Hematopoietic multipotent progenitor cell treated with erythropoietin and hydrocortisone succinate and interleukin-3 and kit ligand, for 6 days (in vitro differentiated cells): ENCODE measurements at regions not wholly inside any gene's neighbourhood (a gene's known extent, or its start where the extent isn't known, plus 50 kb on each side); places are given as distances from the start of the nearest gene placed in this dataset.
A peak's percentile ranks its signal among the peaks of the same experiment; 100 is the strongest.
"Not testable (repeated sequence)": the region's sequence is repeated elsewhere in the genome, so short reads cannot be mapped to it uniquely, and the experiment has no call there.

ENCODE experiments used
- DNase-seq: peaks from one replicate; pipeline ENCODE4 v3.0.0-alpha.2; 2015

DNA sequence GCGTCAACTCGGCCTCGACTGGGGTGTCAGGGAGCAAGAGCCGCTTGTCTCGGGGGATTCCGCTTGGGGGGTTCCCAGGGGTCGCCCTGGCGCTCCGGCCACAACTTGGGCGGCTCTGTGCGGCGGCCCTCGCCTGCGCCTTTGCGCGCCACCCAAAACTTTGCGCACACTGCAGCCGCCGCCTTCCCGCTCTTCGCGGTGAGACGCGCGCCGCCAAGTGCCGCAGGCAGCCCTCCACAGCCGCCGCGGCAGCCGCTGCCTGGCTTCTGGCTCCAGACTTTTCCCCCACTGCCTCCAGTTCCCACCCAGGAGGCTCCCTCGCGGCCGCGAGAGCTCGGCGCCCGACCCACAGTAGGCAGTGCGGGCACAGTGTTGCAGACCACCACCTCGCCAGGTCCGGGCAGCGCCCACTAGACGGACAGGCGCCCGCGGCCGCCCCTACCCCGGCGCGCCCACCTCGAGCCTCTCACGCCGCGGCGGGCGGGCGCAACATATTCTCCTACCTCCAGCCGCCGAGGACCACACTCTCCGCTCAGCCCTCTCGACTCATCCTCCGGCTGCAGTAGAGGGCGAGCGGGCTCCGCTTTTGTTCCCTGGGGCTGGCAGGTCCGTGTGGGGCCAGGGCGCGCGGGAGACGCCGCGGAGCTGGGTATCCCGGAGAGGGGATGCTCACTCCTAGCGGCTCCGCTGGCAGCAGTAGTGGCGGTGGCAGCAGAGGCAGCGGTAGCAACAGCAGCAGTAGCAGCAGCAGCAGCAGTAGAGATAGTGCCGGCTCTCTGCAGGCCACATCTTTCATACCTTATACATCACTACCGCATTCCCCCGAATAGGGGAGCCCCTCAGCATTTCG, 296.6 kb downstream of the OMA1 start:
- DNase-seq = peak; percentile 42

DNA sequence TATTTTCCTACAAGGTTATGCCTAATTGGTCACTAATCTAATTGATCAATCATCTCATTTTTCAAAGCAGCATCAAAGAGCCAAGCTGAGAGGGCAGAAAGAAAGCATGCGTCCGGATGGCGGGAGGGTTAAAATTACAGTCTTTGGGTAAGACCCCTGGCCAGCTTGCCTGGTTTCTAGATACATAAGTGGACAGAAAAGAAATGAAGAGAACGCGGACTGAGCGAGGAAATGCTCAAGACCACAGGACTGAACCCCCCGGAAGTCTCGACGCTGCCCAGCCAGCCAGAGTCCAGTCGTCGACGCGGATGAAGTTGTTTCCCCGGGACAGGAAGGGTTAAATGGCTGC, 297.2 kb downstream of the OMA1 start:
- no peak for DNase-seq

DNA sequence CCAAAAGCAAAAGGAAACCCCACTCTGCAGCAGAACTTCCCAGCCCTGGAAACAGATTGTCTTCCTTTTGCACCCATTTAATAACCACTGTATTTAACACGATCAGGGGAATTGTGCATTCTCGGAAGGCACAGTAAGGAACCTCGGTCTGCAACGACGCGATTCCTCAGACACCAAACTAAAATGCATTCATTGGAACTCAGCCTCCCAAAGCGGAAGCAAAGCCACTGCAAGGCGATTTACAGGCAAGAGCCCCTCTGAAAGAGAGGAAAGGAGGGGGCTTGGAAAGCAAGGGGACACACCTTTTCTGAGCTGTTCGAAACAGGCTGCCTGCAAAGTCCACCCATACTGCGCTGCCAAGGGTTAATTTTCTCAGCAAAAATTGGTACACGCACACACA, 297.7 kb downstream of the OMA1 start:
- no peak for DNase-seq

DNA sequence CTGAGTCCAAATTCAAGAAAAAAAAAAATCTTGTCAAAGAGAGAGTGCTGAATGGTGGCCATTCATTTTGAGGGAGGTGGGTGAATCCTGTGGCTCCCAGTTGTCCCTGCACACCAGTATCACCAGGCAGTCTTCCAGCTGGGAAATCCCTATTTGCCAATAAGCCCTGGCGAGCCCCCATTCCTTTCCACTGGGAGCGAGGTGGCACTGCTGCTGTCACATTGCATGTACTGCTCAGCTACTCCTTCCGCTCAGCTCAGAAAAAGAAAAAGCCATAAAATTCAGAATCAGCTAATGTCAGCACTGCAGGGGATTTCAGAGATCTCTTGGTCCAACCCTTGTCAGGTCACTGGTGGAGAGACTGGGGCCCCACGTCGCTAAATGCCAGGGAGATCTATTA, 298.5 kb downstream of the OMA1 start:
- DNase-seq = no peak

DNA sequence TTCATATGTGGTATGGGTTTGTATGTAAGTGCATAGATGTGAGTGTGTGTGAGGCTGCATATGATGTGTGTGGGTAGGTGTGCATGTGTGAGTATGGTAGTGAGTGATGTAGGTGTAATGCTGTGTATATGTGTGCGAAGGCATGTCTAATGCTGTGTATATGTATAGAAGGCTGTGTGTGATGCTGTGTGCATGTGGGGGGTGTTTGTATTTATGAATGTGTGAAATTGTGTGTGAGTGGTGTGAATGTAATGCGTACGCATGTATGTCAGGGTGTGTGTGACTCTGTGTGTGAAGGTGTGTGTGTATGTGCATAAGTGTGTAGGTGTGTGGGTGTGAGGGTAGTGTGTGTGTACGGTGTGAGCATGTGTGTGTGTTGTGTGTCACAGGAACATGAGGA, 300.0 kb downstream of the OMA1 start:
- no peak for DNase-seq

DNA sequence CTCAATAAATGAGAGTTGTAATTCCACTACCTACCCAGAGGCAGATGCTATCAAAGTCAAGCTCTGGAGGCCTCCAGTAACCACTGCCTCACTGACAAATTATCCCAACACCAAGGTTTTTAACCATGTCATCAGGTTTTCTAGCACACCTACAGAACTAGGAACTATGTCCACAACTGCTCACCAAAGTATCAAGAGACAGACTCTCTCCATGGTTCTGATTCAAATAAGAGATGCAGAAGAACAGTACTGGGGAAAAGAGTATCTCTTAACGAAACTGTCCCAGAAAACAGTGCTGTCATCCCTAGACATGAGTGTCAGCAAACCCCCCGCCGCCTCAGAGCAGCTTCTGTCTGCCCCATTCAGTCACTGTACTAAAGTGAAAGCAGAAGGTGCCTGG, 301.7 kb downstream of the OMA1 start:
- no peak for DNase-seq

DNA sequence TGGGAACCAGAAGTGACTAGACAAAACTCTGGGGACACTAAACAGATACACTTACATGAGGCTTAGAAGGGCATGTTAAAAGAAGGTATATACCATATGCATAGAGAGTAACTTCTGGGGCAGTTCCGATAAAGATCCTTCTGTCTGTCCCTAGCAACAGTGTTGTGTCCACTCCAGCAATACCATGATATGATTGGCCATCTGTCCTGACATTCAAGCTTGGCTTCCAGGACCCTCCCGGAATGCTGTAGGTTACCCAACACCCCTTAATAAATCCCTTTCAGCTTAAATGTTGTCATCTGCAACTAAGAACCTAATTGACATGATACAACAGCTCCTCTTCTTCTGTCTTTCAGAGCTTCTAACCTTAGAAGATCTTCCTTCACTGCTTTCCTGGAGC, 307.7 kb downstream of the OMA1 start:
- DNase-seq = no peak

DNA sequence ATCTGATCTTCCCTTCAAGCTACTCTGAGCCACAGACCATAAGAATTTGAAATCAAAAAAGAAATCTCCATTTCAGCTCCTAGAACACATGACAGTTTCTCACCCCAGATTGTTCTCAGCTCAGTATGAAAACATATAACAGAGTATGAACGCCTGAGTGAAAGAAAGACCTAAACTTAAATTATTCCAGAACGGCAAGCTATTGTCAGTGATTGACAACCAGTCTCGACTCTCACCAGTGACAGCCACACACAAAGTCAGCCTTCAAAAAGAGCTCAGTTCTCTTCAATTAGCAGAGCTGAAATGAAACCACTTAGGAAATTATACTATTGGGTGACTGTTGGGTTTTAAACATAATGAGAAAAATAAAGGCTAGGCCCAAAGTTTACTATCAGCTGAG, 312.8 kb downstream of the OMA1 start:
- DNase-seq = no peak

DNA sequence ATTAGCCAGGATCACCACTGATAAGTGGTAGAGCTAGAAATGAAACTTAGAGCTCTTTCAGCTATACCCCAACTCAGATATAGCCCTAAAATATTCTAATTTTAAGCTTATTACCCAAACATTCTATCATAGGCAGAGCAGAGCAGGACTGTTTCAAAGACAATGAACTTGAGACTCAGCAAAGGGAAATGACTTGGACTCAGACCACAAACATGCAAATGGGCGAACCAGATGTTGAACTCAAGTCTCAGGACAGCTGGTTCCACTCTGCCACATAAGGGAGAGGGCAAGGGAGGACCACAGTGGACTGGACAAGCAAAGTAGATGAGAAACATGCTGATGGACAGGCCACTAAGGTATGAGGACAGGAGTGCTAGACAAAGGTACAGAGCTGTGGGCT, 315.3 kb downstream of the OMA1 start:
- no peak for DNase-seq

DNA sequence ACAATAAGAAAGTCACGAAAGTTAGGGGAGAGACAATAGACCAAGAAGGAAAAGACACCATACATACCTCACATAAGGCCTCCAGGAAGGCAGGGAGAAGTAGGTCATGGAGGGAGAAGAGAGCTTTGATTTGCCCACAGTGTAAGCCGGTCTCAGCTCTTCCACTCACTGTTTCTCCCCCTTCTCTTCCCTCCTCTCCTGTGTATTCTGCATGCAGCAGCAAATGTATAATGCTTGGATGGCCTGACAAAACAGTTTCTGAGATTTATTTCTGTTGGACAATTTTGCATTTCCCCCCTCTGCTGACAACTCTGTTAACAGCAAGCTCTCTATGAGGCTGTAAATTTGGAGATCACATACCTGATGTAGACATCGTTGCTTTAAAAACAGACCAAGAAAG, 318.9 kb downstream of the OMA1 start:
- no peak for DNase-seq

DNA sequence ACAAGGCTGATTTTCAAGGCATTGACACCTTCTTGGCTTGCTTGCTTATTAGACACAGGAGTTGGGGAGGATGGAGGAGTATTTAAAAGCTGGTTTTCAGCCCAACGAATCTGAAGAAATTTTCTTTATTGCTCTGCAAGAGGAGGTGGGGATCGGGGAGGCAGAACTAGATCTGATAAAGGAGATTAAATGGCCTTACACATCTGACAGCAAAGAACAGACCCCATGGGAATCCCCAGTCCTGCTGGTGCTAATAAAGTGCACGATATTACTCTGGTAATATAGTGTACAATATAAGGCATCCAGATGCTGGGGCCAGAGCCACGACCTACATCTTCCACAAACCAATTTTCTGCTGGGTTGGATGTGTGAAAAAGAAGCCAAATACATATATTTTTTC, 323.0 kb downstream of the OMA1 start:
- no peak for DNase-seq

DNA sequence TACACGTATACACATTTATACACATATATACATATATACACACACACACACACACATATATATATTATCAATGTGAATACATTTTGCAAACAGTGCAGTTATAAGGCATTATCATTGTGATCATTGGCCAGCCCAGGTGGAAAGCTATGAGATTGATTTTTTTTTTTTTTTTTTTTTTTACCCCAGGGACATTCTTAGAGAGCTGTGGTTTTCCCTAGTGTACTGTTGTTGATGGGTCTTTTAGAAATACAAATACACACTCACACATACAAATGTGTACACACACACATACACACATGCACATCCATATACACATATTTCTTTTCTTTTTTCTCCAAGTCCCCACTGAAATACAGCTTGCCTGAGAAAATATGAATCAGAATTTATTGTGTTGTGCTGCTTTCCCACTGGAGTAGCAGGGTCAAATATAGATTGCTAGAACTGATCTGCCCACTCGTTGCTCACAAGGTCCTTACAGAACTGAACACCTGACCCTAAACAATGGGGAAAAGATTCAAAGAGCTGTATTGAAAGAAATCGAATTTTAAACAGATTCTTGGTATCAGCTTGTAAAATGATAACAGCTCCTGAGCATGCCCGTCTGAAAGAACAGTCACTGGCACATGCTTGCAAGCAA, 325.6 kb downstream of the OMA1 start:
- no peak for DNase-seq

DNA sequence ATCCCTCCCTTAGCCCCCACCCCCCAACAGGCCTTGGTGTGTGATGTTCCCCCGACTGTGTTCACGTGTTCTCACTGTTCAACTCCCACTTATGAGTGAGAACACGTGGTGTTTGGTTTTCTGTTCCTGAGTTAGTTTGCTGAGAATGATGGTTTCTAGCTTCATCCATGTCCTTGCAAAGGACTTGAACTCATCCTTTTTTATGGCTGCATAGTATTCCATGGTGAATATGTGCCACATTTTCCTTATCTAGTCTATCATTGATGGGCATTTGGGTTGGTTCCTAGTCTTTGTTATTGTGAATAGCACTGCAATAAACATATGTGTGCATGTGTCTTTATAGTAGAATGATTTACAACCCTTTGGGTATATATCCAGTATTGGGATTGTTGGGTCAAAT, 330.4 kb downstream of the OMA1 start:
- DNase-seq = not testable (repeated sequence)

DNA sequence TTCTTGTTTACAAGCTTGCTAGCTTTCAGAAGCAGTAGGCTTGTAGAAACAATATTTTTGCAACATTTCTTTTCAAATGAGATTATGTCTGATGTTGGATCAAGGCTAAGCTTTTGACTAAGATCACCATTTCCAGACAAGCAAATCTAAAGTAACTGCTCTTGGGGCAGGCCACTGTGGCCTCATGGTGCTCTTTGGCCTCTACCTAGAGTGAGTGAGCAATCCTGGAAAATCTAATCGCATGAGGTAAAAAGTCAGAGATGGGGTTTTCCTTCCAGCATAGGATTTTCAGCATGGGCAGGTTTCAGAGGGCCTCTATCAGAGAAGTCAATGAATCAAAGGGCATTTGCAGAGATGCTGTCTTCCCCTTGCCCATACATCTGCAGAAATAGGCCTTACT, 331.9 kb downstream of the OMA1 start:
- DNase-seq = no peak

DNA sequence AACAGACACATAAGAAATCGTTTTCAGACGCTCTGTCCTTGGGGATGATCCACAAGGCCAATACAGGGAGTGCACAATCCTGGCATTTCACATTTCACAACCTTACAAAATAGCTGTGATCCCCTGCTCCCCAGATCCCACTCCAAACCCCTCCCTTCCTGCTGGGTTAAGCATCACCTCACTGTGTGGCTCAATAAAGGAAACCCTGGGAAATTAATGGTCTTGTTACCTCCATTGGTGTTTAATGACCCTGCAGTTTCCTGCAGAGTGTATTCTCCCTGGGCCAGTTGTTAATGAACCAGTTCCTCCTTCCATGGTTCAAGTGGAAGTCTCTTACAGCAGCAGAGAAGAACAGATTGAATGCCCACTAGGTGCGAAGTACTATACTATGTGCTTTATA, 334.7 kb downstream of the OMA1 start:
- no peak for DNase-seq

DNA sequence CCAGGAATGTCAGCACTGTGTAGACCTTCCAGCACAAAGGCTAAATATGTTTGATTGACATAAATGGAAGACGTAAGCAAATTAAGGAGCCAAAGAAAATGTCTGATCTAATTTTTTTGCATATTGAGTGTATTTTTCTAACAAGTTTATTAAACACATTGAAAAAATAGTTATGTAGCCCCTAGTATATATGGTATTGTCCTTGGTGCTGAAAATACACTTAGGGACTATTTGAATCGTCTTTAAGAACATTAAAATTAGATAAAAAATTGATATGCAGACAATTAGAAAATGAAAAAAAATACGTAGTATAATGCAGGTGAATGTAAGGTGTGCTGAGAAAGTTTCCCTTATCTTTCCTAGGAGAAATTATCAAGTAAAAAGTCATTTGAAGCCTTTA, 337.0 kb downstream of the OMA1 start:
- no peak for DNase-seq

DNA sequence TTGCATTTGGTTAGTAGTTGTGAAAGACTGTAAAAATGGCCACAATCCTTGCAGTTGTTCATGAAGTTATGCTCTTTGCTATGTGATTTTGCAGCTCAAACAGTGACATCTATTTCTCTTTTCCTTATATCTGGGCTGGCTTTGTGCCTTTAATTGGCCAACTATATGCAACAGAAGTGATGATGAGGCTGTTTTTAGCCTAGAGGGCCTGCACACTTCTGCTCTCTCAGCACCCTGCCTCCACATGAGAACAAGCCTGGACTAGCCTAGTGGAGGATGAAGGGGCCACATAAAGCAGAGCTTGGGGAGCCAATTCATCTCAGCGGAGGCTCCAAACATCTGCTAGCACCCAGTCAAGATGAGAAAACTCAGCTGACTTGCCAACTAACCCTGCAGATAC, 339.8 kb downstream of the OMA1 start:
- no peak for DNase-seq

DNA sequence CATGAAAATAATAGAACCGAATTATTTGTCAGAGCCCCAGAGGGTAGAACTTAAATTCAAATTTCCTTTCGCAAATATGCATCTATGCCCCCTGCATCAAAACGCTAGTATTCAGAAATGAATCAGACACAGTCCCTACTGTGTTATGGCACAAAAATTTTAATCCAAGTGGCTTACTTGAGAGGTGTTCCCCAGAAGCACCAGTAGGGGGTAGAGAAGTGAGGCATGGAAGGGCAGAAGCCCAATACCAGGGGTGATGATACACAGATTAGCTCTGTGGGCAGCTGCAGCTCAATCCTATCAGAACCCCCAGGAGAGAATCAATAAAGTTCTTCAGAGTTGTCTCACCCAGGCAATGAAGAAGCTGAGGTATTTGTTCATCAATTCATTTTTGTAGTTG, 342.2 kb downstream of the OMA1 start:
- DNase-seq = peak; percentile 14

DNA sequence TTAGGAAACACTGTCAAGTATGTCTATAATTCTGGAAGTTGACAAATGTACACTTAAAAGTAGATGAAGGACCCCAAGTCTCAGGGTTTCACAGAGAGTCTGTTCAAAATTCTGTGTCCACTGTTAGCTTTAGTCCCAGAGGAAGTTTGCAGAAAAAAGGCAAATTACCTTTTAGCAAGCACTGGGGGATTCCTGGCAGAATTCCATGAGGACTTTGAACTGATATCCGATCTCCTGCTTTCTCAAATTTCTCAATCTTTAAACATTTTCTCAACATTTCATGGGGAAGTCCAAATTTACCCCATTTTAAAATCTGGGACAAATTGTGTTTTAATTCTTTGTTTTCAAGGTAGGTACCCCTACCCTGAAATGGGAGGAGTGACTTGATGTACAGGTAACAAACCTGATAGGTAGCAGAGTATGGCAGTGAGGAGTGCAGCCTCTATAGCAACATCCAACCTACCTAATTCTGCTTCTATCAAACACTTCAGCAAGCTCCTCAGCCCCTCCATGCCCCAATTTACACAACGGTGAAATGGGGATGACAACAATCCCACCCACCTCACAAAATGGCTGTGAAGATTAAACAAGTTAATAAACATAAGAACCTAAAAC, 344.9 kb downstream of the OMA1 start:
- no peak for DNase-seq

DNA sequence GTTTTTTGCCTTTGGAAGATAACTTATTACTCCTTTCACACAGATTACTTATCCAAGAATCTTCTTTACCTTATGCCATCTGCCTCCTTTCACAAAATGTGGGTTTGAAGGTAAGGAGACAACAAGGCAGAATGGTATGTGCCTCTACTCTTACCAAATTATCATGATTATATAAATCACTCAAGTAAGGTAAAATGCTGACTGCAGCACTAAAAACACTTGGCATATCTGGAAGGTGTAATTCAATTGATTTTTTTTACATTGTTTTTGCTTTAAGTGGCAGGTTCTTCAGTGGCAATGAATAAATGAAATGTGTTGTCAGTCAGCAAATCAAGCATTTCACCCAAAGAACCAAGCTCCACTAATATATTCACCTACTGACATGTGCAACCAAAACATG, 346.1 kb downstream of the OMA1 start:
- DNase-seq = no peak

DNA sequence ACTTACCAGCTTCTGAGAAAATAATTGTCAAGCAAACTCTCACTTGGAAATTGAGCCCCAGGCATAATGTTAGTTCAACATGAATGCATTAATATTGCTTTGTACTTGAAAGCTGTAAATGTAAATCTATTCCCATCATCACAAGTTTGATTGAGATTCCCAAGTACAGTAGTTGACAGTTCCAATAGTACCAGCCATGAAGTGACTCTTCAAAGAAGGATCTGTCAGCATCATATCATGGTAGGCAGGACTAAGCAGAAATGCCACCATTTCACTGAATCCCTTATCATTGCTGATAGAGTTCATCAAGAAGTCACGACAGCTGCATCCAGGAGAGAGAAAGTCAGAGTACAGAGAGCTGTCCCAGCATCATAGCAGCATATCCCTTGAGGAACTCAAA, 348.7 kb downstream of the OMA1 start:
- DNase-seq = no peak

DNA sequence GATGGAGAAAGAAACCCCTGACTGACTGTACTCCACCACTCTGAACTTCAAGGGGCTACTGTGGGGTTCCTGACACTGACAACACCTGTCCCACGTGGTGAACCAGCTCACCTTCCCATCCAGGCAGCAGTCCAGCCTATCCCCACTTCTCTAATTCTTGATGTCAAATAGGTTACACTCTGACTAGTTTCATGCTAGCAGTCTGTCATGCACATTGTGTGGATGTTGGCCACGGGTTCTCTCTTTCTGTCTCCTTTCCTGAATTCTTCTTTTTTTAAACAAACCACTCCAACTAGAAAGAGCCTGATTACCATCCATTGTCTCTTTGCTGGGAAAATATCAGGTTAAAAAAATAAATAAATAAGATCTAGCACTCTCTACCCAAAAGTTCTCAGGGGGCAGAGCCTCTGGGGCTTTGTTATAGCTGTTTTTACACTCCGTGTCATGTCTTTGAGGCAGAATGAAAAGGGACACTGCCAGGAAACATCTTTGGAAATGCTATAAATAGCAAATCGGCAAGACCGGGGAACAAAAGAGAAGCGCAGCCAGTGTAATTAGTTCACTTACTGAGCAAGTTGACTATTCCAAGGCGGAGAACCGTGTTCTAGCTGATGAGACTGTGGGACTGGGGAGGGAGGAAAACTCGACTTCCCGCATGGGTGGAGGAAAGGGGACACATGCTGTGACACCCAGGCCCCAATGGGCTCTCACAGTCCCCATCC, 356.1 kb downstream of the OMA1 start:
- DNase-seq = no peak

DNA sequence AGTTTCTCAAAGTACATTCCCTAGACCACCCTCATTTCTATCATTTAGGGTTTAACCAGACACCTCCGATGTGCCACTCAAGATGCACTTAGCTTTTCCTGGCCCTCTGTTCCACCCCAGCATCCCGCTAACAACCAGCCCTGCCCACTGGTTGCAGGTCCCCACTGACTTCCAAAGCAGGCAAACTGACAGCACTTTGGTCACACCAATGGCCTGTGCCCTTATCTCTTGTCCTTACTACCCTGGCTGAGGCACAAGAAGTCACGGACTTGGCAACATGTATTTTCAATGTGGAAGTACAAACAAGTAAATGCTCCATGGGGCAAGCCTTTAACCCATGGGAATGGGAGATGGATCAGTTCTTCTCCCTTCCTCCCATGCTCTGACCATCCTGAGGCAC, 357.1 kb downstream of the OMA1 start:
- no peak for DNase-seq

DNA sequence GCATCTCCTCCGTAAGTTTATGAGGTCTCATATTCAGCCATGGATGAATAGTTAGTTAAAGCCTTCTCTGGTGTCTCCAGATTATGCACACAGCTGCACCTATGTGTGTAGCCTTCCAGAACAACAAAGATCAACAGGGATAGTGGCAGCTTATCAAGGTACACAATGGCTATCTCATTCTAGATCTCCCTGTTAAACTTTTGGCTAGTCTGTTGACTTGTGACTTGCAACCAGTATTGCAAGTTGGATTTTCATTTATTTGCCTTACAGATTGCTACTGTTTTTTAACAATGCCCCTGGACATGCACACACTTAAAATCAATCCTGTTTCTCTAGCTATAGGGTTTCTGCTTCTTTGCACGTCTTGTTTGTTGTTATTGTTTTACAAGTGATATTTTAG, 363.2 kb downstream of the OMA1 start:
- no peak for DNase-seq
